Nephron progenitor cell (in vitro differentiated cells): ENCODE measurements at regions not wholly inside any gene's neighbourhood (a gene's known extent, or its start where the extent isn't known, plus 50 kb on each side); places are given as distances from the start of the nearest gene placed in this dataset.

Source experiments
- DNase-seq: peaks from one replicate; pipeline ENCODE4 v3.0.0; 2021
- H3K27ac Mint-ChIP-seq: 2 replicates; pipeline ENCODE4 v1.8.0; 2021; ENCODE audit warnings: mild to moderate bottlenecking, moderate library complexity, mixed read lengths
- H3K27me3 Mint-ChIP-seq: 2 replicates; pipeline ENCODE4 v1.8.0; 2021; ENCODE audit warnings: mild to moderate bottlenecking, low read depth, mixed read lengths; ENCODE audit not compliant: poor library complexity
- H3K36me3 Mint-ChIP-seq: 2 replicates; pipeline ENCODE4 v1.8.0; 2021; ENCODE audit warnings: low read depth, mixed read lengths
- H3K4me1 Mint-ChIP-seq: 2 replicates; pipeline ENCODE4 v1.8.0; 2021; ENCODE audit warnings: mixed read lengths
- H3K4me3 Mint-ChIP-seq: 2 replicates; pipeline ENCODE4 v1.8.0; 2021; ENCODE audit warnings: mild to moderate bottlenecking, moderate library complexity, mixed read lengths
- H3K9me3 Mint-ChIP-seq: 2 replicates; pipeline ENCODE4 v1.8.0; 2021; ENCODE audit warnings: mild to moderate bottlenecking, moderate library complexity, mixed read lengths
- TF ChIP-seq, protein P1 (sequence below): fragments of 200-600 bp; sonication (generic); IDR thresholded peaks from 2 replicates; pipeline ENCODE4 v1.5.0; 2021; ENCODE audit warnings: antibody characterized with exemption

DNA sequence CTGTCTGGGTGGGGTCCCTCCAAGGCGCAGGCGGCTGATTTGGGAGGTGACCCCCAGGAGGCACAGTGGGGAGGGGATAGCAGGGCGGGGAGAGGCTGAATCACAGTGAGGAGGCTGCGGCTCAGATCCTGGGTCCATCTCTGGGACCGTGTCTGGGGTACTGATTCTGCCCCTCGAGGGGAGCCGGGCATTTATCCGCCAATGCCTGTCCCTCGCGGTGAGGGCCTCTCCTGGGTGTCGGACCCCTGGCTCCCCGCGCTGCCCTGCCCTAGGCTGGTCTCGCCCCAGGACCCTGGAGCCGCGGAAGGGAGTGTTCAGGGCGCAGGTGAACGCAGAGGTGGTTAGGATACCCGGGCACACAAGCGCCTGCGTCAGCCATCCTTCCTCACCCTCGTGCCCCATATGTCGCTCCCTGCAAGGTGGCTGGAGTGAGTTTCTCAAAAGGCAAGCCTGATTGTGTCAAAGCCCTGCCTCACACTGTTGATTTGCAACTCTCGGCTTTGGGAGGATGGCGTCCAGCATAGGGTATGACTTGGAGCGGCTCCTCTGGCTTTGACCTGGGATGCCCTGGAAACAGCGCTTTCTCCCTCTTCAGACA, 530.9 kb downstream of the PTPRU start:
- DNase-seq, result no peak
- TF ChIP-seq, protein P1, sequence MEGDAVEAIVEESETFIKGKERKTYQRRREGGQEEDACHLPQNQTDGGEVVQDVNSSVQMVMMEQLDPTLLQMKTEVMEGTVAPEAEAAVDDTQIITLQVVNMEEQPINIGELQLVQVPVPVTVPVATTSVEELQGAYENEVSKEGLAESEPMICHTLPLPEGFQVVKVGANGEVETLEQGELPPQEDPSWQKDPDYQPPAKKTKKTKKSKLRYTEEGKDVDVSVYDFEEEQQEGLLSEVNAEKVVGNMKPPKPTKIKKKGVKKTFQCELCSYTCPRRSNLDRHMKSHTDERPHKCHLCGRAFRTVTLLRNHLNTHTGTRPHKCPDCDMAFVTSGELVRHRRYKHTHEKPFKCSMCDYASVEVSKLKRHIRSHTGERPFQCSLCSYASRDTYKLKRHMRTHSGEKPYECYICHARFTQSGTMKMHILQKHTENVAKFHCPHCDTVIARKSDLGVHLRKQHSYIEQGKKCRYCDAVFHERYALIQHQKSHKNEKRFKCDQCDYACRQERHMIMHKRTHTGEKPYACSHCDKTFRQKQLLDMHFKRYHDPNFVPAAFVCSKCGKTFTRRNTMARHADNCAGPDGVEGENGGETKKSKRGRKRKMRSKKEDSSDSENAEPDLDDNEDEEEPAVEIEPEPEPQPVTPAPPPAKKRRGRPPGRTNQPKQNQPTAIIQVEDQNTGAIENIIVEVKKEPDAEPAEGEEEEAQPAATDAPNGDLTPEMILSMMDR, result no peak
- Mint-ChIP-seq H3K36me3 (no peaks in the 10 kb centered on the region), H3K27ac (no peak overlapping the region), H3K27me3 (peaks cover 14% of the 10 kb centered on the region), H3K9me3 (no peaks in the 10 kb centered on the region), H3K4me3 (no peak overlapping the region), H3K4me1 (no peaks in the 10 kb centered on the region)

DNA sequence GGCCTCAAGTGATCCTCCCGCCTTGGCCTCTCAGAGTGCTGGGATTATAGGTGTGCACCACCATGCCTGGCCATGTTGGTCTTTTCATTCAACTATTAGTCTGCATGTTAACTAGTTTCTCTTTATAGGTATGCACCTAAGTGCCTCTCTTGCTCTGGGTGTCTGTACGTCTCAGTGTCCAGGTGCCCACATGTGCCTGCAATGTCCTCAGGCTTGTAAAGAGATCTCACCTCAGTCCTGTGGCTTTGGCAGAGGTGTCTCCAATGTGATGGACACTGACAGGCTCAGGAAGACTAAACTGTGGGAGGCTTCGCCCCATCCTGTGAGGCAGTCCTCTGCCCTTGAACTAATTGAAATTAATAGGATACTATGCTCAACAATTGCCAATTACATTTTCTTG, 526.3 kb downstream of the PTPRU start:
- Mint-ChIP-seq H3K4me1 (no peaks in the 10 kb centered on the region), H3K27ac (no peak overlapping the region), H3K27me3 (peaks cover 14% of the 10 kb centered on the region), H3K36me3 (no peaks in the 10 kb centered on the region), H3K9me3 (no peaks in the 10 kb centered on the region), H3K4me3 (no peak overlapping the region)
- DNase-seq, result no peak
- TF ChIP-seq, protein P1, result no peak

DNA sequence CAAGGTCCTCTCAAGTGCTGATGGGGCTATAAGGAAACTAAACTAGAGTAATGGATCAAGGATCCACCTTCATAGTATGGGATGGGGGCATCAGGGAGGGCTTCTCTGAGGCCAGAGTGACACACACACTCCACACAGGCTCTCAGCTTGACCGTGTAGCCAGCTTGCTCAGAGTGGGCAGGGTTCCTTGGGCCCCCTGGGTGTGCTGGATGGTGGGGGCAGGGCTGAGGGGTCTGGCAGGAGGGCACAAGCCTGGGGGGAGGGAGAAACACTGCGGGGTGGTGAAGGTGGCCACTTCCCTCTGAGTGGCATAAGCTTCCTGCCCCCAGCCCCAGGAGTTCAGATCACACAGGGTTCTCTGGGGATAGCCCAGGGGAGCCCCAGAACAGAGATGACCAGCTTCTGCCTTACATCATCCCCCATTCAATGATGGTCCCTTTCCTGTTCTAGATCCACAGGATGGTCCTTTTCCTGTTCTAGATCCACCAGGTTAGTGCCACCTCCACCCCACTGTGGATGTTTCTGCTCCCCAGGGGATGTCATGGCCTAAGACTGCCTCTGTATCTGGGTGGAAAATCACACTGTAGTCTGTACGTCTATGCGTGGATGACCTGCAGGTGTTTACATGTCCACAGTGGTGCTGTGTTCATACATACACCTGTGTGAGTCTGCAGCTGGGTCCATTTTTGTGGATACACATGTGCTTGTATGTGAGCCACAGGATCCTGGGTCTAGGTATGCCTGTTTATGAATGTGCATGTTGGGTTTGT, 525.0 kb downstream of the PTPRU start:
- TF ChIP-seq, protein P1, result no peak
- Mint-ChIP-seq H3K27ac (no peak overlapping the region), H3K27me3 (peaks cover 21% of the 10 kb centered on the region), H3K4me3 (no peak overlapping the region), H3K9me3 (no peaks in the 10 kb centered on the region), H3K4me1 (no peaks in the 10 kb centered on the region), H3K36me3 (no peaks in the 10 kb centered on the region)
- DNase-seq, result no peak

DNA sequence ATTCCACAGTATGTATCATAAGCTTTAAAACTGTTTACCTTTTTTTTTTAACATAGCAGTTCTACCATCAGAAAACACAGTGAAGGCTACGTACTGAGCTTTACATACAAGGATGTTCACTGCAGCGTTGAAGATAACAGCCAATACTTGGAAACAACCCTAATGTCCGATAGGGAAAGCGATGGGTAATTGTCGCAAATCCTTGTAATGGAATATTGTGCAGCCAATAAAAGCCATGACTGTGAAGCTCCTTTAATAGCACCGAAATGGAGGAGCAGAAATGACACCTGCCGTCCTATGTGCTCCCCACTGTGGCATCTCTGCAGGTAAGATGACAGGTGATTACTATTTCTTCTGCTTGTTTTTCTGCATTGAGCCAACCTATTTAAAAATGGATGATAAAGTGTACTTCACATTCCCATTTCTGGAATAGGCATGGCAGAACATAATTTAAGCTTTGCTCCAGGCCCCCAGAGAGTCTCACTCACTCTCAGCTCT, 523.8 kb downstream of the PTPRU start:
- TF ChIP-seq, protein P1, result no peak
- no peaks in the 10 kb centered on the region for H3K9me3 Mint-ChIP-seq
- H3K27ac Mint-ChIP-seq, result no peak overlapping the region
- no peaks in the 10 kb centered on the region for H3K36me3 Mint-ChIP-seq
- H3K27me3 Mint-ChIP-seq, result peaks cover 21% of the 10 kb centered on the region
- H3K4me1 Mint-ChIP-seq, result no peaks in the 10 kb centered on the region
- DNase-seq, result no peak
- no peak overlapping the region for H3K4me3 Mint-ChIP-seq

DNA sequence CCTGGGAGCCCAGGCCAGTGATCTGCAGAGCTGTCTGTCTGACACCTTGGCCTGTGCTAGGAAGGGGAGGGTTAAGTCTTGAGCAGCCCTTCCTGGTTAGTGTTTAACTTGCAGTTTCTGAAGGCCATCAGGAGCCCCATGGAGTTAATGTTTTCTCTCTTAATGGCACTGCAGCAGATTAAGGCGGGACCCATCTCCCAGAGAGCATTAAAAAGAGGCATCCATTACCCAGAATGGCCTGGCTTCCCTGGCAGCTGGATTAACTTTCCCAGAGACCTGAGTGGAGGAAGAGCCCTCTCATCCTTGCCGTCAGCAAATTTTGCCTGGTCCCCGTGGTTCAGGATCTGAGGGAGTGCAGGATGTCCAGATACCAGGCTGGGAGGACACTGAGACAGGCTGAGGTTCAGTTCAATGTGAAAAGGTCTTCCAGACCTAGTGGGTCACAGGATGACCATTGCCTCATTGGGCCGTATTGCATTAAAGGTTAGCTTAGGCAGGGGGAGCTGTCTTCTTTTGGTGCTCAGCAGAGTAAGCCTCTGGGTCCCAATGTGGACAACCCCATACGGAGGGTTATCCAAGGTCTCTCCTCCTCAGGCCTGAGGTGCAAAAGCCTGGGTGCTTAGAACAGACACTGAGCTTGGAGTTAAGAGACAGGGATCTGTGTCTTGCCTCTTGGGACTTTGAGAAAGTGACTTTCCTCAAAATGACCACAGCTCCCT, 522.6 kb downstream of the PTPRU start:
- Mint-ChIP-seq H3K9me3 (no peaks in the 10 kb centered on the region), H3K4me1 (no peaks in the 10 kb centered on the region), H3K27ac (no peak overlapping the region), H3K4me3 (no peak overlapping the region), H3K36me3 (no peaks in the 10 kb centered on the region), H3K27me3 (peaks cover 21% of the 10 kb centered on the region)
- DNase-seq, result no peak
- TF ChIP-seq, protein P1, result no peak
